Cardiac fibroblast (primary cell): ENCODE measurements at regions not wholly inside any gene's neighbourhood (a gene's known extent, or its start where the extent isn't known, plus 50 kb on each side); places are given as distances from the start of the nearest gene placed in this dataset.

ENCODE experiments used
- DNase-seq, 2 donors: peaks; one replicate each; pipeline versions ENCODE4 v3.0.0 to v3.0.0-alpha.2; 2010; ENCODE audit warnings: low read depth in 2 of 2
- H3K4me3 ChIP-seq, 2 donors: replicated peaks in 1 of 2; 1 replicate in 1 of 2; 2 replicates in 1 of 2; pipeline ENCODE4 v1.5.1; 2011; ENCODE audit warnings: low read depth in 2 of 2, low read length in 2 of 2, mild to moderate bottlenecking in 2 of 2, moderate library complexity in 1 of 2
- TF ChIP-seq, protein P1 (sequence below): IDR thresholded peaks from one replicate; pipeline ENCODE4 v1.5.1; 2011; ENCODE audit warnings: low read depth, mild to moderate bottlenecking, low read length, inconsistent platforms

DNA sequence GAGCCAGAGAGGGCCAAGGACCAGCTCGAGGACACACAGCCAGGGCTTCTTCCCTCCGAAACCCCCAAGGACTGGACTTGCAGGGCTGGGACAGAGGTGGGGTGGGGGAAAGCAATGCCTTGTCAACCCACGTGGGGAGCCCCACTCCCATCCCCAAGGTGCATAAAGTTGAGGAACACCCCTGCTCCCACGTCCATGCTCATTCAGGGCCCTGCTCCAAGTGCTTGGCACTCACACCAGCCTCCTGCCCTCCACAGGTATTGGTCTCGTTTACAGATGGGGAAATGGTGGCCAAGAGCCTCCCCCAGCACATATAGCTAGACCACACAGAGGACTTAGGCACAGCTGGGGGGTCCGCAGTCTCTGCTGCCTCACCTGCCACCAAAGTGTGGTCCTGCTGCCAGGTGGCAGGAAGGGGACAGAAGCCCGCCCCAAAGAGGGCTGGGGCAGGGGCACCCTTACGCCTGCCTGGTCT, 50.5 kb upstream of the CSPG4 start:
- no peak overlapping the region for H3K4me3 ChIP-seq
- DNase-seq: no peak
- TF ChIP-seq, protein P1, sequence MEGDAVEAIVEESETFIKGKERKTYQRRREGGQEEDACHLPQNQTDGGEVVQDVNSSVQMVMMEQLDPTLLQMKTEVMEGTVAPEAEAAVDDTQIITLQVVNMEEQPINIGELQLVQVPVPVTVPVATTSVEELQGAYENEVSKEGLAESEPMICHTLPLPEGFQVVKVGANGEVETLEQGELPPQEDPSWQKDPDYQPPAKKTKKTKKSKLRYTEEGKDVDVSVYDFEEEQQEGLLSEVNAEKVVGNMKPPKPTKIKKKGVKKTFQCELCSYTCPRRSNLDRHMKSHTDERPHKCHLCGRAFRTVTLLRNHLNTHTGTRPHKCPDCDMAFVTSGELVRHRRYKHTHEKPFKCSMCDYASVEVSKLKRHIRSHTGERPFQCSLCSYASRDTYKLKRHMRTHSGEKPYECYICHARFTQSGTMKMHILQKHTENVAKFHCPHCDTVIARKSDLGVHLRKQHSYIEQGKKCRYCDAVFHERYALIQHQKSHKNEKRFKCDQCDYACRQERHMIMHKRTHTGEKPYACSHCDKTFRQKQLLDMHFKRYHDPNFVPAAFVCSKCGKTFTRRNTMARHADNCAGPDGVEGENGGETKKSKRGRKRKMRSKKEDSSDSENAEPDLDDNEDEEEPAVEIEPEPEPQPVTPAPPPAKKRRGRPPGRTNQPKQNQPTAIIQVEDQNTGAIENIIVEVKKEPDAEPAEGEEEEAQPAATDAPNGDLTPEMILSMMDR: no peak
